ENCODE measurements at regions not wholly inside any gene's neighbourhood (a gene's known extent, or its start where the extent isn't known, plus 50 kb on each side); places are given as distances from the start of the nearest gene placed in this dataset.

DNA sequence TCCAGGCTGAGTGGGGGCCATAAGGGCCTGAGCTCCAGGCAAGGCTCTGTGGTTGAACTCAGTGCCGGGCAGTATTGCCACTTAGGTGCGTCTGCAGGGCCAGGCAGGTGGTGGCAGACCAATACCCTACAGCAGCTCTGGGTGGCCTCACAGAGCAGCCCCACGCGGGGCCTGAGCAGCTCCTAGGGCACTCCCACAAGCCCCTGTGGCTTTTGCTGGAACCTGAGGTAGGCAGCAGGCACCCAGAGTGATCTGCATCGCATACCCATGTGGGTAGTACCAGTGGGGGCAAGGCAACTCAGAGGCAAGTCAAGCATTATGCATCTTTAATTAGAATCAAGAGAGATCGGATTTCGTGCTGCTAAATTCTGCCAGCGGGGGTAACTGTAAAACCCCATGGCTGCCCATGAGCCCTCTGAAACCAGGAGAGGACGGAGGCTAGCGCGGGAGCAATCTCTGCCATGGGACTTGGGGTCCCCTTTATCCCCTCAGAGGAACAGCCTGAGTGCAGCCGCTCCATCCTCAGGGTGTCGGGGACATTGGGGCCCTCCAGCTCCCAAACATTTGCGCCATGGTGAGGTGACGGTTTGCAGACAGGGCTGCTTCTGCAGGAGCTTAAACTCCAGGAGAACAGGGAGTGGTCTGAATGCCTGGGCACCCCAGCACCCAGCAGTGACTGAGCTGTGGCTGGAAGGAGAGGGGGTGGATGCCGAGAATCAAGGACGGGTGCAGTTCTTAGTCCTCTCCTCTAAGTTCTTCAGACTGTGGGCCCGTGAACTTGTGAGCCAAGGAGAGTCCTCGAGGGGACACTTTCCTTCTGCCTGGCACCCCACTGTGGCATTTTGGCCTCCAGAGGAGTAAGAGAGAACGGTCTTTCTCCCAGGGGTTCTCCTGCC, 62.4 kb upstream of the PCSK6 start:
- DNase-seq: no peak

GRCh38 chr15:101550124-101550523, 60.6 kb upstream of the PCSK6 start:
- no peak for DNase-seq

- no peak for DNase-seq
Measured at GRCh38 chr15:101549647-101550046, 60.1 kb upstream of the PCSK6 start.

GRCh38 chr15:101547737-101548136, 58.2 kb upstream of the PCSK6 start:
- no peak for DNase-seq

DNA sequence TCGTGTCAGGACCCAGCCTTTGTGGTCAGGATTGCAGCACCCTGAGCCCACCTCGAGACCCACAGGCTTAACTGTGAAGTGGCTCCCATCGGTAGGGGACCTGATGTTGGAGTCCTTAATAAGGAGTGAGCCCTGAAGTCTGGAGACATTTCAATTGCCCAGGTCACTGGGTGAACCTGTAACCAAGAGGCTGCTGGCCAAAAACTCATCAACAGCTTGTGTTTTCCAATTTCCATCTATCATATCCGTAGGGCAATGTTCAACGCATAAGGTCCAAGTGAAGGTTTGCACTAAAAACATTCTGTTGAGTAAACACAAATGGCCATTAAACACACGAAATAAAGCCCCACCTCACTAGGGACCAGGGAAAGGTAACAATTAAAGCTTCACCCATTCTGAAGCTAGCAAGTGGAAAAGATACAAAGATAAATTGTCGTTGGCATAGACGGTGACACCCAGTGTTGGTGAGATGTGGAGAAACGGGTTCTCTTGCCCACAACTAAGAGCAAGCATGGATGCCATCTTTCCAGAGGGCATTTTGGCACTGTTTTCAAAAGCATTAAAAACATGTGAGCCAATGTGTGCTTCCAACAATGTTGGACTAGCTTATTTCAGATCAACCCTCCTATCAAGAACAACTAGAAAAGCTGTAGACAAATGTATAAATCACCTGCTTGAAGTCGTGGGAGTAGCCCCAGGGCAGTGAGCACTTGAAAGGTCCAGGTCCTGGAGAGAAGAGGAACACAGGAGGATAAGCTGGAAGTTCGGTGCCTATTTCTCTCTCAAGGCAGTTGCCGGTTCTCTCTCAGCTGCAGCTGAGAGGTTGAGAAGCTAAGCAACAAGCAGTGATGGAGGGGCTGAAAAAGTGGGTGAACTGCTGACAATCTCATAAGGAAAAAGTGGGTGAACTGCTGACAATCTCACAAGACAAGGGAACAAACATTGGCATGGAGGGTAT, 56.3 kb upstream of the PCSK6 start:
- no peak for DNase-seq

DNA sequence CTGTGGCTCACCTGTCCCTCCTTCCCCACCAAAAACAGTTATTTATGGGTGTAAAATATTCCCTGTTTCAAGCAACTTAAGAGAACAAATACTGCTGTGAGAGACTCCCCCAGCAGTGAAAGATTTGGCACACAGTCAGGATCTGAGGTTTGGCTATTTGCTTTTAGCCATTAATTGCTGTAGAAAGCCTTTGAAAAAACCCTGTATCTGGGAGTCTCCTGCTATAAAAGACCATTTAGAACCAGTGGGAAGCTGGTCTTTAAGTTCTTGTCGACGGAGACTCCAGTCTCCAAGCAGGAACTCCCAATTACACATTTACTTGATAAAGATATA, 55.1 kb upstream of the PCSK6 start:
- no peak for DNase-seq

DNA sequence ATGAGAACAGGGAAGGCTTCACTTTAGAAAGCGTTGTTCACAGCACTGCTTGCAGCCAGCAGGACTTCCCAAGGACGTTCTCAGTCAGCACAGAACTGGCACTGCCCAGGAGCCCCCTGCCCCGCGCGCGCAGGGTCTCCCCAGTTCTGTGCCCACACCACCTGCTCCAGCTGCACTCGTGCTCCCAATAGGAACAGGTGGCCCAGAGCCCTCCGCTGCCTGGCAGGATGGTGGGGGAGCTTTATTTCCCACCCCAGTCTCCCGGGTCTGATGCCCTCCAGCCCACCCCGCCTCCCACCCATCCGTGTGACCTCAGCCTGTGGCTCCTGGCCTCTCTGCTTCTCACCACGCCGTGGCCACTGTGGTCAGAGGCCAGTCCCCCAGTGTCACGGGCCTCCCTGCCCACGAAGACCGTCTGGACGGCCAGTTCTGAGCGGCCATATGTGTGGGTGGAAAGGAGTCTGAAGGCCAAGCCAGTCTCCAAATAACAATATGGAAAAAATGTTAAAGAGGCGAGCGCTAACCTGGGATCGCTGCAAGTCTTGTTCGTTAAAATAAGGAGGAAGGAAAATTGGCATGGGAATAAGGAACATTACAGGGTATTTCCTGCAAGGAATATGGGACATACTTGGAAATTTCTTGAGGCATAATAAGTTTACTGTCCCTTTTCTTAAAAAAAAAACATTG, 54.6 kb upstream of the PCSK6 start:
- DNase-seq: no peak

- DNase-seq: no peak
Measured at GRCh38 chr15:101543431-101543830, 53.9 kb upstream of the PCSK6 start.

- no peak for DNase-seq
Measured at GRCh38 chr15:101543026-101543390, 53.5 kb upstream of the PCSK6 start.

- no peak for DNase-seq
Measured at GRCh38 chr15:101542306-101543025, 53.0 kb upstream of the PCSK6 start.

DNA sequence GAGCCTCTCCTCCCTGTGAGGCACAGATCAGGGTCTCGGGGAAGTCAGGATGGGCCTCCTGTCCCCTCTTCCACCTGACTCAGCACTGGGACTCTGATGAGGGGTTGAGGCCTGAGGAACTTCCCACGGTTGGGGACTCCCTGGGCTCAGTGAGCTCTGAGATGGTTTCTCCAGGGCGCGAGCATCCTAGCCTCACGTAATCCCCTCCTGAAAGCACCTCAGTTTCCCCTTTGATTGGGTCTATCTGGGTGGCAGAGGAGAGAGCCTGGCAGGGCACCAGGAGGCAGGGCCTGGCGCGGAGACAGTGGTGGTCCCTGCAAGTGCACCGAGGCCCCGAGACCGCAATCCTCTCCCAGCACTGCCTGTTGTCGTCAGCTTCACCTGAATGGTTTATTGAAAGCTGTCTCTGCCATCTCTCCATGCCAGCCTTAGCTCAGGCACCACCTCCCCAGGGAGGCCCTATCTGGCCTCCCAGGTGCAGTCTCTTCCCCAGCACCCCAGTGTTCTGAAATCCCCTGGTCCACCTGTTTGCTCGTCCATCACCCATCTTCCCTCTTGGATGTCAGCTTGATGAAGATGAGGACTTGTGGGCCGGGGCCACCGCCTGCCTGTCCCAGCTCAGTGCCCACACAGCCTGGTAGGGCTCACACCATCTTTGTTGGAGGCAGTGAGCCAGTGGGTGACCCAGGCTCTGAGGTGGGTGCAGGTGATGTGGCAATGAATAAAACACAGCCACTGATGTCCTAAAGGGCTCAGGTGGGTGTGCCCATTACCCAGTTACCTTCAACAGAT, 52.2 kb upstream of the PCSK6 start:
- no peak for DNase-seq

DNA sequence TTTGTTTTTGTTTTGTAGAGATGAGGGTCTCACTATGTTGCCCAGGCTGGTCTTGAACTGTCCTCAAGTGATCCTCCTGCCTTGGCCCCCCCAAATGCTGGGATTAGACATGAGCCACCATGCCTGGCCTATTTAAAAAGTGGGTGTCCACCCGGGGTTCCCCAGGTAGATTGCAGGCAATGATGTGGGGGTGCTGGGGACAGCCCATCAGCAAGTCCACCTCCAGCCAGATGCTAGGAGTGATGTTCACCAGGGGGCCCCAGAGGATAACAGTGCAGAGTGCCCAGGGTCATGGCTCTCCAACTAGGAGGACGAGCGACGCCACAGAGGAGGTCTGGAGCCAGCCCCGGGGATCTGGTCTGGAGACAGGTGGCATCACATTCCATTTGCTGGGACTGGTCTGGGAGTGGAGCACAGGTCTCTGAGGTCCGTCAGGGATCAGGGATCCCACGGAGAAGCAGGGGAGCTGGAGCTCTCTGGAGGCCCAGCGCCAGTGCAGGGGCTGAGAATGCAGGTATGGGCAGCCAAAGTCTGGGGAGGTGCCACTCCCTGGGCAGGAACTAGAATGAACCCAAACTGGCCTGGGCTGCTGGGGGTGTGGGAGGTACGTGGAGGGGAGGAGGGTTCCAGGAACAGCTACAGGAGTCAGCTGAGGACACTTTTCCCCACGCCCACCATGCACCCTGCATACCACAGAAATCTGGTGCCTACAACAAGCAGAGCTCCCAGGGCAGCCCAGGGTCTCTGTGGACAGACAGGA, 51.2 kb upstream of the PCSK6 start:
- DNase-seq: no peak

- no peak for DNase-seq
Measured at GRCh38 chr15:101539930-101540329, 50.4 kb upstream of the PCSK6 start.

DNA sequence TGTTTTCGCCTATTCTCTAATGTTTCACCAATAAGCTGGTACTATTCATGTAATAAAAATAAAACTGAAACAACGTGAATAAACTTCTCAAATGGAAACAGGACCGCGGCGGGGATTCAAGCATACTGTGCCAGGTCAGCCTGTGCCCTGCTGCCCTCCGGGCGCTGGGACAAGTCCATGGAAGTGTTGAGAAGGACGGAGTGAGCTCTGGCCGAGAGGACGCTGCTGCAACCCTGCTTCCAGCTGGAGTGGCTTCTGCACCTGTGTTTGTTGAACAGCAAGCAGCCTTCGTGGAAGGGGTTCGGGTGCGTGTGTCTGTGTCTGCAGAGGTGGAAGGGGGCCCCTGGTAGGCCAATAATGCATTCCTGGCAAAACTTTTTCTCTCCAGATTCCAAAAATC, 50.0 kb upstream of the PCSK6 start:
- DNase-seq: no peak
